PC-3 (cell line): ENCODE measurements at regions not wholly inside any gene's neighbourhood (a gene's known extent, or its start where the extent isn't known, plus 50 kb on each side); places are given as distances from the start of the nearest gene placed in this dataset.

Experiments used
- ATAC-seq: fragments of 200-7000 bp; cut with Tn5 transposase; 2 replicates; pipeline ENCODE4 v1.9.1; 2020; ENCODE audit warnings: mild to moderate bottlenecking, moderate library complexity
- BruUV-seq: library from RNA; stranded (reverse); fragments of 400-500 nt; replicated peaks from 2 replicates; lab custom pipeline; 2021; lab: Mats Ljungman, UMichigan
- CTCF ChIA-PET: fragments of 300-600 bp; sonication (Branson Sonifier 250); formaldehyde crosslinking; loops from one replicate; lab custom pipeline; 2022; ENCODE audit warnings: antibody characterized with exemption; lab: Charles Lee
- POLR2A ChIA-PET: fragments of 300-600 bp; sonication (Branson Sonifier 250); formaldehyde crosslinking; loops from one replicate; lab custom pipeline; 2022; ENCODE audit warnings: antibody characterized with exemption; ENCODE audit not compliant: unreplicated experiment; lab: Charles Lee
- DNase-seq: peaks from one replicate; pipeline ENCODE4 v3.0.0-alpha.2; 2015
- H2AFZ ChIP-seq: fragments of 300-600 bp; sonication (generic); 2 replicates; pipeline ENCODE4 v1.6.0; 2016; ENCODE audit warnings: antibody characterized with exemption, low read length
- H3F3A ChIP-seq: fragments of 300-600 bp; sonication (generic); one replicate; pipeline ENCODE4 v1.6.0; 2017; ENCODE audit warnings: antibody characterized with exemption, low read length, control low read depth, mild to moderate bottlenecking; ENCODE audit not compliant: unreplicated experiment
- H3K27ac ChIP-seq: fragments of 300-600 bp; sonication (generic); 2 replicates; pipeline ENCODE4 v1.5.1; 2016; ENCODE audit warnings: mild to moderate bottlenecking, low read length
- H3K27me3 ChIP-seq: fragments of 300-600 bp; sonication (generic); 2 replicates; pipeline ENCODE4 v1.6.1; 2016; ENCODE audit warnings: low read length, mixed read lengths
- H3K36me3 ChIP-seq: fragments of 300-600 bp; sonication (generic); 2 replicates; pipeline ENCODE4 v1.6.1; 2016; ENCODE audit warnings: low read depth, mixed run types, low read length, mixed read lengths
- H3K4me1 ChIP-seq: fragments of 300-600 bp; sonication (generic); 2 replicates; pipeline ENCODE4 v1.5.1; 2016; ENCODE audit warnings: low read length; ENCODE audit not compliant: insufficient read depth
- H3K4me2 ChIP-seq: fragments of 300-600 bp; sonication (generic); 2 replicates; pipeline ENCODE4 v1.6.0; 2016; ENCODE audit warnings: low read length
- H3K4me3 ChIP-seq: fragments of 300-600 bp; sonication (generic); 2 replicates; pipeline ENCODE4 v1.5.1; 2016; ENCODE audit warnings: mild to moderate bottlenecking, low read length, mixed read lengths
- H3K79me2 ChIP-seq: fragments of 300-600 bp; sonication (generic); 2 replicates; pipeline ENCODE4 v1.6.1; 2017; ENCODE audit warnings: low read length, mixed read lengths
- H3K9ac ChIP-seq: fragments of 300-600 bp; sonication (generic); 2 replicates; pipeline ENCODE4 v1.6.0; 2016; ENCODE audit warnings: mild to moderate bottlenecking, low read length
- H3K9me2 ChIP-seq: fragments of 300-600 bp; sonication (generic); replicated peaks from 2 replicates; pipeline ENCODE4 v1.6.1; 2016; ENCODE audit warnings: mixed run types, low read length, mixed read lengths
- H3K9me3 ChIP-seq: fragments of 300-600 bp; sonication (generic); 2 replicates; pipeline ENCODE4 v1.6.1; 2016; ENCODE audit warnings: low read length, mixed read lengths
- H4K20me1 ChIP-seq: fragments of 300-600 bp; sonication (generic); 2 replicates; pipeline ENCODE4 v1.6.1; 2016; ENCODE audit warnings: low read length, mixed read lengths
- CTCF ChIP-seq: fragments of 300-600 bp; sonication (generic); conservative IDR thresholded peaks from 2 replicates; pipeline ENCODE4 v1.5.1; 2017; ENCODE audit warnings: antibody characterized with exemption, low read depth, mild to moderate bottlenecking, low read length
- EZH2 ChIP-seq: fragments of 300-600 bp; sonication (generic); IDR thresholded peaks from one replicate; pipeline ENCODE4 v1.6.1; 2017; ENCODE audit warnings: antibody characterized with exemption, mild to moderate bottlenecking, low read length; ENCODE audit not compliant: unreplicated experiment
- EZH2phosphoT487 ChIP-seq: fragments of 300-600 bp; sonication (generic); IDR thresholded peaks from 2 replicates; pipeline ENCODE4 v1.6.1; 2018; ENCODE audit warnings: mild to moderate bottlenecking, antibody characterized with exemption, low read length, borderline replicate concordance
- intact Hi-C: fragments of 100-400 bp; cut with micrococcal nuclease; formaldehyde crosslinking; loops from 2 replicates; pipeline ENCODE4 v1.9.0; 2023

- ATAC-seq (no peak), DNase-seq (no peak)
- ChIA-PET CTCF (no interaction called here), POLR2A (no interaction called here)
- H3K9ac ChIP-seq, result no peak overlapping the region
- H3K4me1 ChIP-seq, result no peaks in the 10 kb centered on the region
- no peaks in the 10 kb centered on the region for H3K9me2 ChIP-seq
- BruUV-seq, result no TSS peak
- no peaks in the 10 kb centered on the region for H3K9me3 ChIP-seq
- no peaks in the 10 kb centered on the region for H3F3A ChIP-seq
- no peak overlapping the region for H3K4me3 ChIP-seq
- TF ChIP-seq CTCF (no peak), EZH2phosphoT487 (no peak), EZH2 (no peak)
- H3K36me3 ChIP-seq, result no peaks in the 10 kb centered on the region
- H2AFZ ChIP-seq, result no peak overlapping the region
- H3K27me3 ChIP-seq, result no peaks in the 10 kb centered on the region
- H4K20me1 ChIP-seq, result no peaks in the 10 kb centered on the region
- no peak overlapping the region for H3K4me2 ChIP-seq
- intact Hi-C loops, result no loop called here
- H3K27ac ChIP-seq, result no peak overlapping the region
- H3K79me2 ChIP-seq, result no peaks in the 10 kb centered on the region
Observed at GRCh38 chr5:64437496-64437895, 68.3 kb upstream of the RGS7BP start.

GRCh38 chr5:64451551-64451950, 54.3 kb upstream of the RGS7BP start:
- Histone ChIP-seq H3K27me3 (no peaks in the 10 kb centered on the region), H3K9me2 (no peaks in the 10 kb centered on the region), H3K4me3 (no peak overlapping the region), H3K9ac (no peak overlapping the region), H3F3A (no peaks in the 10 kb centered on the region), H3K9me3 (no peaks in the 10 kb centered on the region), H4K20me1 (no peaks in the 10 kb centered on the region), H3K4me2 (no peak overlapping the region), H3K36me3 (no peaks in the 10 kb centered on the region), H3K4me1 (peaks cover 14% of the 10 kb centered on the region), H3K27ac (no peak overlapping the region), H3K79me2 (no peaks in the 10 kb centered on the region), H2AFZ (no peak overlapping the region)
- ChIA-PET CTCF (no interaction called here), POLR2A (no interaction called here)
- BruUV-seq, result no TSS peak
- intact Hi-C loops, result no loop called here
- ATAC-seq, result no peak
- no peak for DNase-seq
- TF ChIP-seq CTCF (0 out of 2 replicates have a peak, but pooled peaks have one; percentile 13), EZH2 (no peak)

GRCh38 chr5:64453405-64453804, 52.4 kb upstream of the RGS7BP start:
- H3K9me3 ChIP-seq, result no peaks in the 10 kb centered on the region
- no peak for TF ChIP-seq CTCF
- no peak for TF ChIP-seq EZH2phosphoT487
- TF ChIP-seq EZH2, result no peak
- peaks cover 31% of the 10 kb centered on the region for H3K4me1 ChIP-seq
- no TSS peak for BruUV-seq
- no peak overlapping the region for H2AFZ ChIP-seq
- H3K27me3 ChIP-seq, result no peaks in the 10 kb centered on the region
- H3K4me3 ChIP-seq, result no peak overlapping the region
- POLR2A ChIA-PET, result no interaction called here
- DNase-seq, result no peak
- ATAC-seq, result no peak
- H3F3A ChIP-seq, result no peaks in the 10 kb centered on the region
- no peak overlapping the region for H3K9ac ChIP-seq
- CTCF ChIA-PET, result no interaction called here
- H4K20me1 ChIP-seq, result no peaks in the 10 kb centered on the region
- no peak overlapping the region for H3K27ac ChIP-seq
- intact Hi-C loops, result no loop called here
- H3K9me2 ChIP-seq, result no peaks in the 10 kb centered on the region
- H3K36me3 ChIP-seq, result no peaks in the 10 kb centered on the region
- H3K4me2 ChIP-seq, result no peak overlapping the region
- no peaks in the 10 kb centered on the region for H3K79me2 ChIP-seq
